Hepatocyte (in vitro differentiated cells): ENCODE measurements at regions not wholly inside any gene's neighbourhood (a gene's known extent, or its start where the extent isn't known, plus 50 kb on each side); places are given as distances from the start of the nearest gene placed in this dataset.
"Not testable (repeated sequence)": the region's sequence is repeated elsewhere in the genome, so short reads cannot be mapped to it uniquely, and the experiment has no call there.

Experiments used
- DNase-seq: peaks from one replicate; pipeline ENCODE4 v3.0.0-alpha.2; 2016; ENCODE audit warnings: low spot score
- H2AFZ ChIP-seq: fragments of 200-600 bp; sonication (generic); 2 replicates; pipeline ENCODE4 v1.6.0; 2016; ENCODE audit warnings: antibody characterized with exemption, mild to moderate bottlenecking
- H3K27ac ChIP-seq: fragments of 200-600 bp; sonication (generic); 2 replicates; pipeline ENCODE4 v1.5.1; 2016; ENCODE audit warnings: mild to moderate bottlenecking
- H3K27me3 ChIP-seq: fragments of 200-600 bp; sonication (generic); 2 replicates; pipeline ENCODE4 v1.6.1; 2016
- H3K36me3 ChIP-seq: fragments of 200-600 bp; sonication (generic); replicated peaks from 2 replicates; pipeline ENCODE4 v1.5.1; 2016; ENCODE audit warnings: low read depth; ENCODE audit not compliant: insufficient read depth
- H3K4me1 ChIP-seq: fragments of 200-600 bp; sonication (generic); 2 replicates; pipeline ENCODE4 v1.5.1; 2016; ENCODE audit warnings: mild to moderate bottlenecking, moderate library complexity; ENCODE audit not compliant: insufficient read depth
- H3K4me2 ChIP-seq: fragments of 200-600 bp; sonication (generic); 2 replicates; pipeline ENCODE4 v1.6.0; 2016
- H3K4me3 ChIP-seq: fragments of 200-600 bp; sonication (generic); 2 replicates; pipeline ENCODE4 v1.5.1; 2016; ENCODE audit warnings: mild to moderate bottlenecking
- H3K79me2 ChIP-seq: fragments of 200-600 bp; sonication (generic); 2 replicates; pipeline ENCODE4 v1.6.0; 2017; ENCODE audit warnings: mild to moderate bottlenecking
- H3K9me2 ChIP-seq: fragments of 200-600 bp; sonication (generic); replicated peaks from 2 replicates; pipeline ENCODE4 v1.6.0; 2017; ENCODE audit warnings: mild to moderate bottlenecking; ENCODE audit not compliant: insufficient read depth
- H3K9me3 ChIP-seq: fragments of 200-600 bp; sonication (generic); 2 replicates; pipeline ENCODE4 v1.5.1; 2016; ENCODE audit warnings: low read depth, mild to moderate bottlenecking
- H4K20me1 ChIP-seq: fragments of 200-600 bp; sonication (generic); 2 replicates; pipeline ENCODE4 v1.6.0; 2016; ENCODE audit warnings: mild to moderate bottlenecking; ENCODE audit not compliant: insufficient read depth, poor library complexity, severe bottlenecking
- EZH2 ChIP-seq: fragments of 200-600 bp; sonication (generic); IDR thresholded peaks from 2 replicates; pipeline ENCODE4 v1.6.1; 2016; ENCODE audit warnings: antibody characterized with exemption, mild to moderate bottlenecking, borderline replicate concordance
- EZH2phosphoT487 ChIP-seq: fragments of 200-600 bp; sonication (generic); IDR thresholded peaks from one replicate; pipeline ENCODE4 v1.6.1; 2018; ENCODE audit warnings: antibody characterized with exemption, mild to moderate bottlenecking, low read depth, moderate library complexity; ENCODE audit not compliant: unreplicated experiment, severe bottlenecking
- WGBS: methylation state at CpG from one replicate; pipeline ENCODE4 v1.1.6; 2016; ENCODE audit warnings: low lambda C conversion rate; ENCODE audit errors: missing lambda C conversion rate; 5-methylcytosine and 5-hydroxymethylcytosine counted together
- TF ChIP-seq, protein P1 (sequence below): fragments of 200-600 bp; sonication (generic); IDR thresholded peaks from 2 replicates; pipeline ENCODE4 v1.5.1; 2016; ENCODE audit warnings: antibody characterized with exemption, mild to moderate bottlenecking; ENCODE audit not compliant: poor library complexity

DNA sequence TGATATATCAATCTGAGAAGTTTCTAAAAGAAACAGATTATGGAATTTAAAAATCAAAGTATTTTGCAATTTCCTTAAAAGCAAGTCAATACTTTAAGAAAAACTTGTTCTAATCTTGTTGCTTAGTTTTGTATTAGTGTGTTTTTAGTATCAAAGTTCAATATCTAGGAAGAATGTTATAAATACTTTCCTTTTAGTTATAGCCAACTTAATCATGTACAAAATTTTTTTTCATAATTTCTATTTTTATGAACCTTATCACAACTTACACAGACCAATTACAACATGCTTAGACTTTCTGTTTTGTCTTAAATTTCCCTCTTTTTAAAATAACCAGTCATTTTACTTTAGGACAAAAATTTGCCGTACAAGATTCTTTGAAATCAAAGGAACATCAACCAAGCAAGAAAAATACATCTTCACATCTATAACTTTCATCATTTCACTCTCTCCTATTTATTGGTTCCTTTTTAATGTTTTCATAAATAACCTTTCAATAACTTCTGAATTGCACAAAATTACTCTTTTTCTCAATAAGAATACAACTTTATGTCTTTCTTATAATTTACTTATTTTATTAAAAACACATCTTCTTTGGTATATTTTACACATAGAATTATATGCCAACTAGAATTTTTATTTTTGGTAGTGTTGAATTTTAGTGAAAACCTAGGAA is 308.2 kb upstream of the GLI3 start:
- 81% methylated on average over 1 of the region's 1 CpG for WGBS
- DNase-seq, result no peak
- Histone ChIP-seq H3K4me1 (no peaks in the 10 kb centered on the region), H3K9me3 (no peaks in the 10 kb centered on the region), H2AFZ (no peak overlapping the region), H3K79me2 (no peaks in the 10 kb centered on the region), H3K4me3 (no peak overlapping the region), H3K27me3 (no peaks in the 10 kb centered on the region), H3K27ac (no peak overlapping the region), H3K9me2 (no peaks in the 10 kb centered on the region), H3K36me3 (no peaks in the 10 kb centered on the region), H3K4me2 (no peak overlapping the region), H4K20me1 (no peaks in the 10 kb centered on the region)
- TF ChIP-seq, protein P1, sequence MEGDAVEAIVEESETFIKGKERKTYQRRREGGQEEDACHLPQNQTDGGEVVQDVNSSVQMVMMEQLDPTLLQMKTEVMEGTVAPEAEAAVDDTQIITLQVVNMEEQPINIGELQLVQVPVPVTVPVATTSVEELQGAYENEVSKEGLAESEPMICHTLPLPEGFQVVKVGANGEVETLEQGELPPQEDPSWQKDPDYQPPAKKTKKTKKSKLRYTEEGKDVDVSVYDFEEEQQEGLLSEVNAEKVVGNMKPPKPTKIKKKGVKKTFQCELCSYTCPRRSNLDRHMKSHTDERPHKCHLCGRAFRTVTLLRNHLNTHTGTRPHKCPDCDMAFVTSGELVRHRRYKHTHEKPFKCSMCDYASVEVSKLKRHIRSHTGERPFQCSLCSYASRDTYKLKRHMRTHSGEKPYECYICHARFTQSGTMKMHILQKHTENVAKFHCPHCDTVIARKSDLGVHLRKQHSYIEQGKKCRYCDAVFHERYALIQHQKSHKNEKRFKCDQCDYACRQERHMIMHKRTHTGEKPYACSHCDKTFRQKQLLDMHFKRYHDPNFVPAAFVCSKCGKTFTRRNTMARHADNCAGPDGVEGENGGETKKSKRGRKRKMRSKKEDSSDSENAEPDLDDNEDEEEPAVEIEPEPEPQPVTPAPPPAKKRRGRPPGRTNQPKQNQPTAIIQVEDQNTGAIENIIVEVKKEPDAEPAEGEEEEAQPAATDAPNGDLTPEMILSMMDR, result no peak
- no peak for TF ChIP-seq EZH2phosphoT487
- TF ChIP-seq EZH2, result no peak

DNA sequence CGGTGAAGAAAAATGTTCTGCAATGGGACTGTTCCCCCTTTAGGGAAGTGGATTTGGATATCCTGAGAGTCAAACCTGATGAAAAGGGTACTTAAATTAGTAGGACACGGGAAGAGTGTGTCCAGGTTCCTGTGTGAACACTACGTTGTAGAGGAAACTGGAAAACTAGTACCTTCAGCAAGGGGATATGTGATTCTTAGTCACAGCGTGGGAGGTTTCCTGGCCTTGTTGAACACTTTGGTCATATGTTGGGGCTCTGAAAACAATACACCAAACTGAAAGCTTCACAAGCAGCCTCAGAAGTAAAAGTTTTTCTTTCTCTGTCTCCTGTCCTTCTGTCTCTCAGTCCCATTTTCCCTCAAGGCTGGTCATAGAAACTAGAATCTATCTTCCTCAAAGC is 306.9 kb upstream of the GLI3 start:
- Histone ChIP-seq H3K27me3 (no peaks in the 10 kb centered on the region), H3K27ac (no peak overlapping the region), H2AFZ (no peak overlapping the region), H3K79me2 (no peaks in the 10 kb centered on the region), H3K4me3 (no peak overlapping the region), H4K20me1 (no peaks in the 10 kb centered on the region), H3K9me3 (no peaks in the 10 kb centered on the region), H3K36me3 (no peaks in the 10 kb centered on the region), H3K9me2 (no peaks in the 10 kb centered on the region), H3K4me1 (no peaks in the 10 kb centered on the region), H3K4me2 (no peak overlapping the region)
- TF ChIP-seq EZH2 (no peak), EZH2phosphoT487 (no peak)
- TF ChIP-seq, protein P1, result no peak
- no peak for DNase-seq
- WGBS, result 94% methylated on average over 4 of the region's 4 CpGs

DNA sequence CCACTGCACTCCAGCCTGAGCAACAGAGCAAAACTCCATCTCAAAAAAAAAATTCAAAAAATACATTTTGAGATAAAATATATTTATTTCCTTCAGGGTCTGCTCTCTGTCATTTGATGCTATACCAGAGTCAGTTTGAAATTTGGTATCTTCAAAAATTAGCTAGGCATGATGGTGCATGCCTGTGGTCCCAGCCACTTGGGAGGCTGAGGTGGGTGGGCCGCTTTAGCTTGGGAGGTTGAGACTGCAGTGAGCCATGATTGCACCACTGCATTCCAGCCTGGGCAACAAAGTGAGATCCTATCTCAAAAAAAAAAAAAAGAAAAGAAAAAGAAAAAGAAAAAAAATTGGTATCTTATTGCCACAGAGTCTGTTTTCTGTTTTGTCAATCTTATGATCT is 305.4 kb upstream of the GLI3 start:
- not testable (repeated sequence) for H3K9me2 ChIP-seq, H4K20me1 ChIP-seq, H2AFZ ChIP-seq, H3K4me2 ChIP-seq, H3K27ac ChIP-seq, H3K36me3 ChIP-seq, H3K4me3 ChIP-seq, H3K9me3 ChIP-seq, DNase-seq, H3K27me3 ChIP-seq, H3K4me1 ChIP-seq, H3K79me2 ChIP-seq
- 80% methylated on average over 1 of the region's 1 CpG for WGBS

DNA sequence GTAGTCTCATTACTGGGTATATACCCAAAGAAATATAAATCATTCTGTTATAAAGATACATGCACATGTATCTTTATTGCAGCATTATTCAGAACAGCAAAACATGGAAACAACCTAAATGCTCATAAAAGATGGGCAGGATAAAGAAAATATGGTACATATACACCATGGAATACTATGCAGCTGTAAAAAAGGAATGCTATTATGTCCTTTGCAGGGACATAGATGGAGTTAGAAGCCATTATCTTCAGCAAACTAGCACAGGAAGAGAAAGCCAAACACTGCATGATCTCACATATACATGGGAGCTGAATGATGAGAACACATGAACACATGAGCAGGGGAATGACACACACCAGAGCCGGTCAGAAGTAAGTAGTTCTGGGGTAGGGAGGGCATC is 297.4 kb upstream of the GLI3 start:
- H3K4me3 ChIP-seq, result no peak overlapping the region
- no peaks in the 10 kb centered on the region for H4K20me1 ChIP-seq
- H3K4me2 ChIP-seq, result no peak overlapping the region
- H3K9me3 ChIP-seq, result no peaks in the 10 kb centered on the region
- no peaks in the 10 kb centered on the region for H3K79me2 ChIP-seq
- no peak for DNase-seq
- no peaks in the 10 kb centered on the region for H3K9me2 ChIP-seq
- TF ChIP-seq EZH2 (no peak), EZH2phosphoT487 (no peak)
- TF ChIP-seq, protein P1, result no peak
- H3K36me3 ChIP-seq, result no peaks in the 10 kb centered on the region
- WGBS, result 96% methylated on average over 1 of the region's 1 CpG
- no peak overlapping the region for H2AFZ ChIP-seq
- no peaks in the 10 kb centered on the region for H3K4me1 ChIP-seq
- H3K27ac ChIP-seq, result no peak overlapping the region
- H3K27me3 ChIP-seq, result no peaks in the 10 kb centered on the region
